Esophagus squamous epithelium (tissue), 4 donors: ENCODE measurements at regions not wholly inside any gene's neighbourhood (a gene's known extent, or its start where the extent isn't known, plus 50 kb on each side); places are given as distances from the start of the nearest gene placed in this dataset.

Source experiments
- CTCF ChIP-seq, 6 experiments: fragments of 450-650 bp in 4 of 6; fragments of 200-600 bp in 2 of 6; sonication (generic) in 2 of 6; IDR thresholded peaks; one replicate each; pipeline ENCODE4 v1.5.1; 2016 to 2019; ENCODE audit warnings: antibody characterized with exemption in 6 of 6, mild to moderate bottlenecking in 4 of 6, moderate library complexity in 4 of 6
- POLR2A ChIP-seq, 4 donors: fragments of 450-650 bp; IDR thresholded peaks; one replicate each; pipeline ENCODE4 v1.6.1; 2017; ENCODE audit warnings: antibody characterized with exemption in 4 of 4, mild to moderate bottlenecking in 4 of 4, moderate library complexity in 3 of 4

GRCh38 chr6:53408826-53409225 lies 60.1 kb upstream of the ELOVL5 start:
- TF ChIP-seq CTCF (IDR thresholded peaks at IDR 0.05) (no peak), POLR2A (IDR thresholded peaks at IDR 0.05) (no peak)
